CD4-positive, alpha-beta T cell (primary cell): ENCODE measurements at regions not wholly inside any gene's neighbourhood (a gene's known extent, or its start where the extent isn't known, plus 50 kb on each side); places are given as distances from the start of the nearest gene placed in this dataset.

Experiments
- ATAC-seq: fragments of 200-7000 bp; cut with Tn5 transposase; one replicate; pipeline ENCODE4 v1.10.0; 2022; ENCODE audit warnings: mild to moderate bottlenecking; ENCODE audit not compliant: poor library complexity
- CTCF ChIA-PET: fragments of 350-600 bp; sonication (Branson Sonifier 250); formaldehyde crosslinking; loops from one replicate; lab custom pipeline; 2021; ENCODE audit warnings: antibody characterized with exemption, inconsistent platforms; lab: Charles Lee
- POLR2A ChIA-PET: fragments of 350-600 bp; sonication (Branson Sonifier 250); formaldehyde crosslinking; loops from one replicate; lab custom pipeline; 2021; ENCODE audit warnings: antibody characterized with exemption, inconsistent platforms; lab: Charles Lee
- DNase-seq, 14 experiments: peaks; one replicate each; pipeline ENCODE4 v3.0.0-alpha.2; 2013 to 2020; ENCODE audit warnings: mixed read lengths in 2 of 14
- H3K27ac ChIP-seq, 2 donors: one replicate each; pipeline versions ENCODE4 v1.5.1 to v1.7.0; 2013; ENCODE audit warnings: low read length in 2 of 2, low read depth in 1 of 2, mild to moderate bottlenecking in 1 of 2
- H3K27me3 ChIP-seq, 2 experiments: 1 replicate in 1 of 2; 2 replicates in 1 of 2; pipeline versions ENCODE4 v1.6.1 to v1.7.0; 2013; ENCODE audit warnings: low read length in 2 of 2, control low read depth in 1 of 2, mild to moderate bottlenecking in 1 of 2, moderate library complexity in 1 of 2; ENCODE audit not compliant: insufficient read depth in 2 of 2, control insufficient read depth in 1 of 2
- H3K36me3 ChIP-seq: one replicate; pipeline ENCODE4 v1.6.1; 2013; ENCODE audit warnings: low read length, control low read depth; ENCODE audit not compliant: insufficient read depth
- H3K4me1 ChIP-seq: one replicate; pipeline ENCODE4 v1.6.1; 2013; ENCODE audit warnings: low read length, control low read depth; ENCODE audit not compliant: insufficient read depth
- H3K4me3 ChIP-seq: one replicate; pipeline ENCODE4 v1.5.1; 2013; ENCODE audit warnings: mild to moderate bottlenecking, low read length, moderate library complexity
- H3K9me3 ChIP-seq, 2 experiments: 1 replicate in 1 of 2; 2 replicates in 1 of 2; pipeline versions ENCODE4 v1.6.1 to v1.7.0; 2013; ENCODE audit warnings: low read length in 2 of 2, mild to moderate bottlenecking in 2 of 2, control low read depth in 1 of 2, moderate library complexity in 1 of 2; ENCODE audit not compliant: control insufficient read depth in 1 of 2, insufficient read depth in 1 of 2
- H3K27ac Mint-ChIP-seq: one replicate; pipeline ENCODE4 v1.8.0; 2020; ENCODE audit warnings: mixed read lengths
- H3K27me3 Mint-ChIP-seq: one replicate; pipeline ENCODE4 v1.8.0; 2021; ENCODE audit warnings: mixed read lengths
- H3K36me3 Mint-ChIP-seq: one replicate; pipeline ENCODE4 v1.8.0; 2021; ENCODE audit warnings: low read depth, mixed read lengths
- H3K4me1 Mint-ChIP-seq: one replicate; pipeline ENCODE4 v1.8.0; 2021; ENCODE audit warnings: low read depth, mixed read lengths
- H3K4me3 Mint-ChIP-seq: one replicate; pipeline ENCODE4 v1.8.0; 2020; ENCODE audit warnings: mild to moderate bottlenecking, mixed read lengths
- H3K9me3 Mint-ChIP-seq: one replicate; pipeline ENCODE4 v1.8.0; 2020; ENCODE audit warnings: mixed read lengths
- CTCF ChIP-seq: fragments of 200-600 bp; IDR thresholded peaks from one replicate; pipeline ENCODE4 v1.8.0; 2022; ENCODE audit warnings: antibody characterized with exemption, mild to moderate bottlenecking
- intact Hi-C, 2 experiments: fragments of 100-400 bp; cut with DNase I in 1 of 2; cut with micrococcal nuclease in 1 of 2; formaldehyde crosslinking; loops; one replicate each; pipeline versions ENCODE4 v1.15.1 to v1.9.0; 2023 to 2025; cut with DNase I, micrococcal nuclease

GRCh38 chr11:92111287-92111686 is 113.3 kb upstream of the FAT3 start:
- Mint-ChIP-seq H3K27me3 (no peaks in the 10 kb centered on the region), H3K27ac (no peak overlapping the region), H3K4me3 (no peak overlapping the region), H3K4me1 (no peaks in the 10 kb centered on the region), H3K36me3 (no peaks in the 10 kb centered on the region), H3K9me3 (peaks cover 12% of the 10 kb centered on the region)
- POLR2A ChIA-PET, result no interaction called here
- Histone ChIP-seq H3K27me3 (no peaks in the 10 kb centered on the region), H3K4me1 (no peaks in the 10 kb centered on the region), H3K9me3 (peaks cover 7 to 9% of the 10 kb centered on the region in 2 experiments), H3K36me3 (no peaks in the 10 kb centered on the region), H3K4me3 (no peak overlapping the region), H3K27ac (no peak overlapping the region)
- DNase-seq, result no peak
- intact Hi-C loops, result no loop called here
- CTCF ChIA-PET, result no interaction called here
- no peak for ATAC-seq
- no peak for TF ChIP-seq CTCF

GRCh38 chr11:92109466-92109865 is 115.2 kb upstream of the FAT3 start:
- Histone ChIP-seq H3K27ac (no peak overlapping the region), H3K9me3 (peaks cover 7 to 9% of the 10 kb centered on the region in 2 experiments), H3K4me3 (no peak overlapping the region), H3K36me3 (no peaks in the 10 kb centered on the region), H3K4me1 (no peaks in the 10 kb centered on the region), H3K27me3 (no peaks in the 10 kb centered on the region)
- no peak for DNase-seq
- Mint-ChIP-seq H3K9me3 (peaks cover 8% of the 10 kb centered on the region), H3K4me3 (no peak overlapping the region), H3K27ac (no peak overlapping the region), H3K36me3 (no peaks in the 10 kb centered on the region), H3K4me1 (no peaks in the 10 kb centered on the region), H3K27me3 (no peaks in the 10 kb centered on the region)
- ChIA-PET CTCF (interaction anchor here (0.6 kb wide), 1 partner anchor 9 kb away, joined by 3 read pairs; no protein-coding TSS in a partner anchor), POLR2A (no interaction called here)
- no peak for TF ChIP-seq CTCF
- ATAC-seq, result no peak
- intact Hi-C loops, result no loop called here

GRCh38 chr11:92107331-92107730 is 117.3 kb upstream of the FAT3 start:
- DNase-seq, result no peak
- H3K27me3 ChIP-seq, result no peaks in the 10 kb centered on the region
- Mint-ChIP-seq H3K27ac (no peak overlapping the region), H3K9me3 (peaks cover 5% of the 10 kb centered on the region), H3K4me1 (no peaks in the 10 kb centered on the region), H3K27me3 (no peaks in the 10 kb centered on the region), H3K4me3 (no peak overlapping the region), H3K36me3 (no peaks in the 10 kb centered on the region)
- no peaks in the 10 kb centered on the region for H3K4me1 ChIP-seq
- intact Hi-C loops, result no loop called here
- H3K36me3 ChIP-seq, result no peaks in the 10 kb centered on the region
- peaks cover 3 to 7% of the 10 kb centered on the region in 2 experiments for H3K9me3 ChIP-seq
- ChIA-PET POLR2A (no interaction called here), CTCF (no interaction called here)
- no peak overlapping the region for H3K4me3 ChIP-seq
- no peak overlapping the region for H3K27ac ChIP-seq
- ATAC-seq, result no peak
- no peak for TF ChIP-seq CTCF
